WTC11 (cell line): ENCODE measurements at regions not wholly inside any gene's neighbourhood (a gene's known extent, or its start where the extent isn't known, plus 50 kb on each side); places are given as distances from the start of the nearest gene placed in this dataset.
A peak's percentile ranks its signal among the peaks of the same experiment; 100 is the strongest.

Source experiments
- ATAC-seq: fragments of 200-7000 bp; cut with Tn5 transposase; 2 replicates; pipeline ENCODE4 v1.10.0; 2021; ENCODE audit warnings: mild to moderate bottlenecking, moderate library complexity
- CTCF ChIA-PET: fragments of 300-600 bp; sonication (Branson Sonifier 250); formaldehyde crosslinking; loops from one replicate; lab custom pipeline; 2021; ENCODE audit warnings: antibody characterized with exemption; lab: Charles Lee
- POLR2A ChIA-PET: fragments of 350-600 bp; sonication (Branson Sonifier 250); formaldehyde crosslinking; loops from one replicate; lab custom pipeline; 2021; ENCODE audit warnings: antibody characterized with exemption; lab: Charles Lee
- DNase-seq: peaks from one replicate; pipeline ENCODE4 v3.0.0; 2021; ENCODE audit warnings: low spot score
- H3K27ac Mint-ChIP-seq: 2 replicates; pipeline ENCODE4 v1.8.0; 2021; ENCODE audit warnings: mixed read lengths
- H3K27me3 Mint-ChIP-seq: 2 replicates; pipeline ENCODE4 v1.8.0; 2021; ENCODE audit warnings: low read depth, mild to moderate bottlenecking, moderate library complexity, mixed read lengths
- H3K36me3 Mint-ChIP-seq: 2 replicates; pipeline ENCODE4 v1.8.0; 2021; ENCODE audit warnings: mixed read lengths
- H3K4me1 Mint-ChIP-seq: 2 replicates; pipeline ENCODE4 v1.8.0; 2022; ENCODE audit warnings: mixed read lengths
- H3K4me3 Mint-ChIP-seq: 2 replicates; pipeline ENCODE4 v1.8.0; 2021; ENCODE audit warnings: mild to moderate bottlenecking, moderate library complexity, mixed read lengths
- H3K9me3 Mint-ChIP-seq: 2 replicates; pipeline ENCODE4 v1.8.0; 2021; ENCODE audit warnings: mixed read lengths
- ATF1 ChIP-seq: sonication (generic); formaldehyde crosslinking; IDR thresholded peaks from 2 replicates; pipeline ENCODE4 v1.8.1; 2023; ENCODE audit warnings: mild to moderate bottlenecking, moderate library complexity, missing genetic modification reagents
- CBFB ChIP-seq: sonication (generic); formaldehyde crosslinking; IDR thresholded peaks from 2 replicates; pipeline ENCODE4 v1.8.1; 2022; ENCODE audit warnings: mild to moderate bottlenecking, low read depth, missing genetic modification reagents
- CREB1 ChIP-seq: sonication (generic); formaldehyde crosslinking; IDR thresholded peaks from 2 replicates; pipeline ENCODE4 v1.8.0; 2023; ENCODE audit warnings: mild to moderate bottlenecking, missing genetic modification reagents
- CREM ChIP-seq: sonication (generic); formaldehyde crosslinking; IDR thresholded peaks from 2 replicates; pipeline ENCODE4 v1.8.1; 2022; ENCODE audit warnings: mild to moderate bottlenecking, missing genetic modification reagents, moderate library complexity
- ESRRA ChIP-seq: sonication (generic); formaldehyde crosslinking; IDR thresholded peaks from 2 replicates; pipeline ENCODE4 v1.8.1; 2022; ENCODE audit warnings: mild to moderate bottlenecking, missing genetic modification reagents, borderline replicate concordance
- FOXK1 ChIP-seq: sonication (generic); formaldehyde crosslinking; IDR thresholded peaks from 2 replicates; pipeline ENCODE4 v1.8.0; 2022; ENCODE audit warnings: mild to moderate bottlenecking, moderate library complexity, missing genetic modification reagents
- GABPB1 ChIP-seq: sonication (generic); formaldehyde crosslinking; IDR thresholded peaks from 2 replicates; pipeline ENCODE4 v1.8.1; 2023; ENCODE audit warnings: mild to moderate bottlenecking, missing genetic modification reagents
- HMGA2 ChIP-seq: fragments of 250-450 bp; sonication (Bioruptor Pico); IDR thresholded peaks from 2 replicates; pipeline ENCODE4 v1.4.0; 2021; ENCODE audit warnings: mild to moderate bottlenecking, moderate library complexity
- JAZF1 ChIP-seq: fragments of 250-450 bp; sonication (Bioruptor Pico); IDR thresholded peaks from 2 replicates; pipeline ENCODE4 v1.9.0; 2021; ENCODE audit warnings: moderate library complexity, mild to moderate bottlenecking, inconsistent platforms
- MXD4 ChIP-seq: fragments of 250-450 bp; sonication (Bioruptor Pico); IDR thresholded peaks from 2 replicates; pipeline ENCODE4 v1.8.0; 2021; ENCODE audit warnings: mild to moderate bottlenecking, moderate library complexity, borderline replicate concordance
- NR2C2 ChIP-seq: sonication (generic); formaldehyde crosslinking; IDR thresholded peaks from 2 replicates; pipeline ENCODE4 v1.8.0; 2022; ENCODE audit warnings: mild to moderate bottlenecking, missing genetic modification reagents
- NR3C1 ChIP-seq: sonication (generic); formaldehyde crosslinking; conservative IDR thresholded peaks from 2 replicates; pipeline ENCODE4 v1.8.1; 2023; ENCODE audit warnings: low read depth, mild to moderate bottlenecking, missing genetic modification reagents
- OVOL2 ChIP-seq: fragments of 250-450 bp; sonication (Bioruptor Pico); IDR thresholded peaks from 2 replicates; pipeline ENCODE4 v1.9.0; 2021; ENCODE audit warnings: mild to moderate bottlenecking, borderline replicate concordance
- TCF7 ChIP-seq: sonication (generic); formaldehyde crosslinking; IDR thresholded peaks from 2 replicates; pipeline ENCODE4 v1.8.0; 2022; ENCODE audit warnings: mild to moderate bottlenecking, low read depth, missing genetic modification reagents, moderate library complexity
- TP53 ChIP-seq: sonication (generic); formaldehyde crosslinking; IDR thresholded peaks from 2 replicates; pipeline ENCODE4 v1.8.1; 2023; ENCODE audit warnings: mild to moderate bottlenecking, missing genetic modification reagents
- ZBTB21 ChIP-seq: sonication (generic); formaldehyde crosslinking; IDR thresholded peaks from 2 replicates; pipeline ENCODE4 v1.8.1; 2023; ENCODE audit warnings: mild to moderate bottlenecking, missing genetic modification reagents, borderline replicate concordance
- ZNF219 ChIP-seq: sonication (generic); formaldehyde crosslinking; IDR thresholded peaks from 2 replicates; pipeline ENCODE4 v1.8.0; 2023; ENCODE audit warnings: missing genetic modification reagents, mild to moderate bottlenecking, borderline replicate concordance
- ZNF396 ChIP-seq: fragments of 250-450 bp; sonication (Bioruptor Pico); IDR thresholded peaks from 2 replicates; pipeline ENCODE4 v1.8.0; 2021; ENCODE audit warnings: mild to moderate bottlenecking, moderate library complexity, borderline replicate concordance
- TF ChIP-seq, protein P1 (sequence below): sonication (generic); formaldehyde crosslinking; IDR thresholded peaks from 2 replicates; pipeline ENCODE4 v1.8.0; 2023; ENCODE audit warnings: missing genetic modification reagents, mild to moderate bottlenecking, borderline replicate concordance
- TF ChIP-seq, protein P2 (sequence below): sonication (generic); formaldehyde crosslinking; IDR thresholded peaks from 2 replicates; pipeline ENCODE4 v1.8.1; 2023; ENCODE audit warnings: mild to moderate bottlenecking, missing genetic modification reagents, moderate library complexity
- TF ChIP-seq, protein P3 (sequence below): sonication (generic); formaldehyde crosslinking; IDR thresholded peaks from 2 replicates; pipeline ENCODE4 v1.8.0; 2023; ENCODE audit warnings: mild to moderate bottlenecking, missing genetic modification reagents
- TF ChIP-seq, protein P4 (sequence below): sonication (generic); formaldehyde crosslinking; conservative IDR thresholded peaks from 2 replicates; pipeline ENCODE4 v1.8.1; 2022; ENCODE audit warnings: mild to moderate bottlenecking, missing genetic modification reagents
- TF ChIP-seq, protein P5 (sequence below): fragments of 250-450 bp; sonication (Bioruptor Pico); conservative IDR thresholded peaks from 2 replicates; pipeline ENCODE4 v1.9.0; 2021; ENCODE audit warnings: mild to moderate bottlenecking
- TF ChIP-seq, protein P6 (sequence below): sonication (generic); formaldehyde crosslinking; IDR thresholded peaks from 2 replicates; pipeline ENCODE4 v1.8.0; 2022; ENCODE audit warnings: mild to moderate bottlenecking, missing genetic modification reagents
- TF ChIP-seq, protein P7 (sequence below): sonication (generic); formaldehyde crosslinking; IDR thresholded peaks from 2 replicates; pipeline ENCODE4 v1.8.1; 2022; ENCODE audit warnings: low read depth, missing genetic modification reagents, borderline replicate concordance

DNA sequence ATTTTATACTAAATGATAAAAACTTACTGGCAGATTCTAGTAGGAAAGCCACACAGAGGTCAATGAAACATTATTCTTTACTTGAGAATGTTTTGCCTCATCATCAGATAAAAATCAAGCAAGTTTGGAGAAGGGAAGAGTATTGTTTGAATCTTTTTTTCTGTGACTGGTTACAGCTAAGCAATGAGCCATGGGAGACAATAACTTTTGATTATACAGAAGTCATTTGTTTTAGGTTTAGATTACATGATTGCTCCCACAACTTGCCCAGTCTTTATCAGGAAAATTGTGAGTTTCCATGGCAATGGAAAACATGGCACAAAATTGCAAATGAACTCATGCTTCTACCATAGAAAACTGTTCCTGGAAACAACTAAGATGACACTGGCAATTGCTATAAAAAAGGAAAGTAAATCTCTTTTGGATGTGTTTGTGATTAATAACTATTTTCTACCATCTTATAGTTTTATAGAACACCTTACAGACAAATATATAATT, 476.8 kb downstream of the MBD2 start:
- ChIA-PET POLR2A (no interaction called here), CTCF (no interaction called here)

DNA sequence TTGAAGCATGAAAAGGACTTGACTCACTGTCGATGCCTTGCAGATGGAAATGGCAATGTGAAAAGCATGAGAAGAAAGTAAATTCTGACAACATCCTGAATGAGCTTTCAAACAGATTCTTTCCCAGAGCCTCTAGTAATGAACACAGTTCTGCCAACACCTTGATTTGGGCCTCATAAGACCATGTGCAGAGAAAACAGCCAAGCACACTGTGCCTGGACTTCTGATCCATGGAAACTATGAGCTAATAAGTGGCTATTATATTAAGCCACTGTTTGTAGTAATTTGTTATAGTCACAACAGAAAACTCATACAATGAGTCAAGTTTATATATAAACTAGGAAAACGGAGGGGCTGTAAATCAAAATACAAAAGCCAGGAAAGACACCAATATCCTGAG, 477.3 kb downstream of the MBD2 start:
- ChIA-PET CTCF (interaction anchor here (0.7 kb wide), 1 partner anchor 14 kb away, joined by 8 read pairs; no protein-coding TSS in a partner anchor), POLR2A (no interaction called here)
- Mint-ChIP-seq H3K9me3 (peaks cover 6% of the 10 kb centered on the region; the same call in 1 of the 2 replicates), H3K27ac (peak overlapping the region; percentile 86), H3K4me3 (no peak overlapping the region), H3K36me3 (peaks cover 2% of the 10 kb centered on the region; the same call in 1 of the 2 replicates), H3K27me3 (no peaks in the 10 kb centered on the region), H3K4me1 (peaks cover 24% of the 10 kb centered on the region)
- no peak for DNase-seq
- ATAC-seq = no peak
- TF ChIP-seq ESRRA (CRISPR knock-in tag) (no peak), CREM (CRISPR knock-in tag) (no peak), OVOL2 (CRISPR knock-in tag) (no peak), CBFB (CRISPR knock-in tag) (no peak), GABPB1 (CRISPR knock-in tag) (no peak), CREB1 (CRISPR knock-in tag) (no peak), MXD4 (no peak), ZNF396 (CRISPR knock-in tag) (no peak), ZBTB21 (CRISPR knock-in tag) (no peak), ATF1 (CRISPR knock-in tag) (no peak)
- TF ChIP-seq, protein P1, sequence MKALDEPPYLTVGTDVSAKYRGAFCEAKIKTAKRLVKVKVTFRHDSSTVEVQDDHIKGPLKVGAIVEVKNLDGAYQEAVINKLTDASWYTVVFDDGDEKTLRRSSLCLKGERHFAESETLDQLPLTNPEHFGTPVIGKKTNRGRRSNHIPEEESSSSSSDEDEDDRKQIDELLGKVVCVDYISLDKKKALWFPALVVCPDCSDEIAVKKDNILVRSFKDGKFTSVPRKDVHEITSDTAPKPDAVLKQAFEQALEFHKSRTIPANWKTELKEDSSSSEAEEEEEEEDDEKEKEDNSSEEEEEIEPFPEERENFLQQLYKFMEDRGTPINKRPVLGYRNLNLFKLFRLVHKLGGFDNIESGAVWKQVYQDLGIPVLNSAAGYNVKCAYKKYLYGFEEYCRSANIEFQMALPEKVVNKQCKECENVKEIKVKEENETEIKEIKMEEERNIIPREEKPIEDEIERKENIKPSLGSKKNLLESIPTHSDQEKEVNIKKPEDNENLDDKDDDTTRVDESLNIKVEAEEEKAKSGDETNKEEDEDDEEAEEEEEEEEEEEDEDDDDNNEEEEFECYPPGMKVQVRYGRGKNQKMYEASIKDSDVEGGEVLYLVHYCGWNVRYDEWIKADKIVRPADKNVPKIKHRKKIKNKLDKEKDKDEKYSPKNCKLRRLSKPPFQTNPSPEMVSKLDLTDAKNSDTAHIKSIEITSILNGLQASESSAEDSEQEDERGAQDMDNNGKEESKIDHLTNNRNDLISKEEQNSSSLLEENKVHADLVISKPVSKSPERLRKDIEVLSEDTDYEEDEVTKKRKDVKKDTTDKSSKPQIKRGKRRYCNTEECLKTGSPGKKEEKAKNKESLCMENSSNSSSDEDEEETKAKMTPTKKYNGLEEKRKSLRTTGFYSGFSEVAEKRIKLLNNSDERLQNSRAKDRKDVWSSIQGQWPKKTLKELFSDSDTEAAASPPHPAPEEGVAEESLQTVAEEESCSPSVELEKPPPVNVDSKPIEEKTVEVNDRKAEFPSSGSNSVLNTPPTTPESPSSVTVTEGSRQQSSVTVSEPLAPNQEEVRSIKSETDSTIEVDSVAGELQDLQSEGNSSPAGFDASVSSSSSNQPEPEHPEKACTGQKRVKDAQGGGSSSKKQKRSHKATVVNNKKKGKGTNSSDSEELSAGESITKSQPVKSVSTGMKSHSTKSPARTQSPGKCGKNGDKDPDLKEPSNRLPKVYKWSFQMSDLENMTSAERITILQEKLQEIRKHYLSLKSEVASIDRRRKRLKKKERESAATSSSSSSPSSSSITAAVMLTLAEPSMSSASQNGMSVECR (CRISPR knock-in tag) = no peak
- TF ChIP-seq, protein P2, sequence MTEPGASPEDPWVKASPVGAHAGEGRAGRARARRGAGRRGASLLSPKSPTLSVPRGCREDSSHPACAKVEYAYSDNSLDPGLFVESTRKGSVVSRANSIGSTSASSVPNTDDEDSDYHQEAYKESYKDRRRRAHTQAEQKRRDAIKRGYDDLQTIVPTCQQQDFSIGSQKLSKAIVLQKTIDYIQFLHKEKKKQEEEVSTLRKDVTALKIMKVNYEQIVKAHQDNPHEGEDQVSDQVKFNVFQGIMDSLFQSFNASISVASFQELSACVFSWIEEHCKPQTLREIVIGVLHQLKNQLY (CRISPR knock-in tag) = no peak
- TF ChIP-seq, protein P3, sequence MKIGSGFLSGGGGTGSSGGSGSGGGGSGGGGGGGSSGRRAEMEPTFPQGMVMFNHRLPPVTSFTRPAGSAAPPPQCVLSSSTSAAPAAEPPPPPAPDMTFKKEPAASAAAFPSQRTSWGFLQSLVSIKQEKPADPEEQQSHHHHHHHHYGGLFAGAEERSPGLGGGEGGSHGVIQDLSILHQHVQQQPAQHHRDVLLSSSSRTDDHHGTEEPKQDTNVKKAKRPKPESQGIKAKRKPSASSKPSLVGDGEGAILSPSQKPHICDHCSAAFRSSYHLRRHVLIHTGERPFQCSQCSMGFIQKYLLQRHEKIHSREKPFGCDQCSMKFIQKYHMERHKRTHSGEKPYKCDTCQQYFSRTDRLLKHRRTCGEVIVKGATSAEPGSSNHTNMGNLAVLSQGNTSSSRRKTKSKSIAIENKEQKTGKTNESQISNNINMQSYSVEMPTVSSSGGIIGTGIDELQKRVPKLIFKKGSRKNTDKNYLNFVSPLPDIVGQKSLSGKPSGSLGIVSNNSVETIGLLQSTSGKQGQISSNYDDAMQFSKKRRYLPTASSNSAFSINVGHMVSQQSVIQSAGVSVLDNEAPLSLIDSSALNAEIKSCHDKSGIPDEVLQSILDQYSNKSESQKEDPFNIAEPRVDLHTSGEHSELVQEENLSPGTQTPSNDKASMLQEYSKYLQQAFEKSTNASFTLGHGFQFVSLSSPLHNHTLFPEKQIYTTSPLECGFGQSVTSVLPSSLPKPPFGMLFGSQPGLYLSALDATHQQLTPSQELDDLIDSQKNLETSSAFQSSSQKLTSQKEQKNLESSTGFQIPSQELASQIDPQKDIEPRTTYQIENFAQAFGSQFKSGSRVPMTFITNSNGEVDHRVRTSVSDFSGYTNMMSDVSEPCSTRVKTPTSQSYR (CRISPR knock-in tag) = no peak
- TF ChIP-seq, protein P4, sequence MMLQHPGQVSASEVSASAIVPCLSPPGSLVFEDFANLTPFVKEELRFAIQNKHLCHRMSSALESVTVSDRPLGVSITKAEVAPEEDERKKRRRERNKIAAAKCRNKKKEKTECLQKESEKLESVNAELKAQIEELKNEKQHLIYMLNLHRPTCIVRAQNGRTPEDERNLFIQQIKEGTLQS (CRISPR knock-in tag) = no peak
- TF ChIP-seq, protein P5, sequence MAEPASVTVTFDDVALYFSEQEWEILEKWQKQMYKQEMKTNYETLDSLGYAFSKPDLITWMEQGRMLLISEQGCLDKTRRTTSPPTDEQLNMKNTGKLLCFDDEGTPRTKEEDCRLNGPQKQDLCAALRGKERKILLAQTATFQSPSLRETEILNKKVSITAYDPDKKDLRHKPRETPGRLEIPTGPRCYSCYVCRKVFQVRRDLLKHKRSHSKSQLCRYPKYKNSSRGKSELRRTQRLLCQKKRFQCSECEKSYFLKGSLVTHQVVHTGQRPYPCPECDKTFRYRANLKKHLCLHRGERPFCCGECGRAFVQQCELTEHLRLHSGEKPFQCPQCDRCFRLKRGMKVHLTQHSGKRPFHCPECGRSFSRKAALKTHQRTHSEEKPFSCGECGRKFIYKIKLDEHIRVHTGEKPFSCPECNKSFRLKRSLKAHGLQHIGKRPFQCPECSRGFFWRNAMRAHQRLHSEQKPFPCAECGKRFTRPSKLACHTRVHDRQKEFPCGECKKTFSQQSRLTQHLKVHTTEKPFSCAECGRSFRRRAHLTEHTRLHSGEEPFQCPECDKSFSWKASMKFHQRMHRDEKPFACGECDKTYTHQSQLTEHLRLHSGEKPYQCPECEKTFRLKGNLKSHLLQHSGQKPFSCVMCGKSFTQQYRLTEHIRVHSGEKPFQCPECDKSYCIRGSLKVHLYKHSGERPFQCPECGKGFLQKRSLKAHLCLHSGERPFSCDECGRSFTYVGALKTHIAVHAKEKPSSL (CRISPR knock-in tag) = no peak

More for the DNA sequence above, 476.8 kb downstream of the MBD2 start:
- Mint-ChIP-seq H3K4me3 (no peak overlapping the region), H3K4me1 (peaks cover 24% of the 10 kb centered on the region), H3K27me3 (no peaks in the 10 kb centered on the region), H3K36me3 (peaks cover 2% of the 10 kb centered on the region; the same call in 1 of the 2 replicates), H3K27ac (no peak overlapping the region), H3K9me3 (peaks cover 6% of the 10 kb centered on the region; the same call in 1 of the 2 replicates)
- DNase-seq (no peak), ATAC-seq (no peak)
- TF ChIP-seq, protein P2 (CRISPR knock-in tag) = no peak
- no peak for TF ChIP-seq NR2C2 (CRISPR knock-in tag)
- TF ChIP-seq, protein P6, sequence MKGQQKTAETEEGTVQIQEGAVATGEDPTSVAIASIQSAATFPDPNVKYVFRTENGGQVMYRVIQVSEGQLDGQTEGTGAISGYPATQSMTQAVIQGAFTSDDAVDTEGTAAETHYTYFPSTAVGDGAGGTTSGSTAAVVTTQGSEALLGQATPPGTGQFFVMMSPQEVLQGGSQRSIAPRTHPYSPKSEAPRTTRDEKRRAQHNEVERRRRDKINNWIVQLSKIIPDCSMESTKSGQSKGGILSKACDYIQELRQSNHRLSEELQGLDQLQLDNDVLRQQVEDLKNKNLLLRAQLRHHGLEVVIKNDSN (CRISPR knock-in tag) = no peak
- TF ChIP-seq JAZF1 (CRISPR knock-in tag) = no peak
- TF ChIP-seq HMGA2 (CRISPR knock-in tag) = no peak
- no peak for TF ChIP-seq NR3C1 (CRISPR knock-in tag)
- no peak for TF ChIP-seq TCF7 (CRISPR knock-in tag)
- no peak for TF ChIP-seq ZNF219 (CRISPR knock-in tag)
- TF ChIP-seq, protein P7, sequence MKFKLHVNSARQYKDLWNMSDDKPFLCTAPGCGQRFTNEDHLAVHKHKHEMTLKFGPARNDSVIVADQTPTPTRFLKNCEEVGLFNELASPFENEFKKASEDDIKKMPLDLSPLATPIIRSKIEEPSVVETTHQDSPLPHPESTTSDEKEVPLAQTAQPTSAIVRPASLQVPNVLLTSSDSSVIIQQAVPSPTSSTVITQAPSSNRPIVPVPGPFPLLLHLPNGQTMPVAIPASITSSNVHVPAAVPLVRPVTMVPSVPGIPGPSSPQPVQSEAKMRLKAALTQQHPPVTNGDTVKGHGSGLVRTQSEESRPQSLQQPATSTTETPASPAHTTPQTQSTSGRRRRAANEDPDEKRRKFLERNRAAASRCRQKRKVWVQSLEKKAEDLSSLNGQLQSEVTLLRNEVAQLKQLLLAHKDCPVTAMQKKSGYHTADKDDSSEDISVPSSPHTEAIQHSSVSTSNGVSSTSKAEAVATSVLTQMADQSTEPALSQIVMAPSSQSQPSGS (CRISPR knock-in tag) = no peak
- TF ChIP-seq TP53 (CRISPR knock-in tag) = no peak
- TF ChIP-seq FOXK1 (CRISPR knock-in tag) = no peak
